HepG2 (cell line): ENCODE measurements at regions not wholly inside any gene's neighbourhood (a gene's known extent, or its start where the extent isn't known, plus 50 kb on each side); places are given as distances from the start of the nearest gene placed in this dataset.

Experiments
- AHR ChIP-seq: IDR thresholded peaks from 2 replicates; pipeline ENCODE4 v1.6.1; 2018; ENCODE audit warnings: missing genetic modification reagents, missing compliant biosample characterization
- BCL6 ChIP-seq: IDR thresholded peaks from 2 replicates; pipeline ENCODE4 v1.6.1; 2016; ENCODE audit warnings: missing genetic modification reagents, missing compliant biosample characterization
- CREM ChIP-seq, 2 experiments: sonication (generic) in 1 of 2; formaldehyde crosslinking in 1 of 2; IDR thresholded peaks; 2 replicates each; pipeline versions ENCODE4 v1.4.0 to v1.6.1; 2016 to 2020; ENCODE audit warnings: antibody characterized with exemption in 1 of 2, mild to moderate bottlenecking in 1 of 2, missing genetic modification reagents in 1 of 2
- ERF ChIP-seq: IDR thresholded peaks from 2 replicates; pipeline ENCODE4 v1.6.1; 2018; ENCODE audit warnings: missing biosample characterization, missing genetic modification reagents
- GLI4 ChIP-seq: sonication (generic); formaldehyde crosslinking; IDR thresholded peaks from 2 replicates; pipeline ENCODE4 v1.5.1; 2020; ENCODE audit warnings: missing genetic modification reagents, mild to moderate bottlenecking, moderate library complexity, borderline replicate concordance
- HNRNPL ChIP-seq: fragments of 200-400 bp; formaldehyde crosslinking; IDR thresholded peaks from 2 replicates; pipeline ENCODE4 v1.6.1; 2017; ENCODE audit warnings: mild to moderate bottlenecking, low read depth, low read length
- KAT8 ChIP-seq: IDR thresholded peaks from 2 replicates; pipeline ENCODE4 v1.6.1; 2016; ENCODE audit warnings: missing genetic modification reagents, missing compliant biosample characterization
- KLF6 ChIP-seq: IDR thresholded peaks from 2 replicates; pipeline ENCODE4 v1.8.0; 2016; ENCODE audit warnings: missing biosample characterization, missing genetic modification reagents
- NFKB2 ChIP-seq: sonication (generic); formaldehyde crosslinking; IDR thresholded peaks from 2 replicates; pipeline ENCODE4 v1.4.0; 2020; ENCODE audit warnings: missing genetic modification reagents, borderline replicate concordance
- PPARG ChIP-seq: conservative IDR thresholded peaks from 2 replicates; pipeline ENCODE4 v1.6.1; 2016; ENCODE audit warnings: missing biosample characterization, missing genetic modification reagents
- SALL1 ChIP-seq: sonication (generic); formaldehyde crosslinking; IDR thresholded peaks from 2 replicates; pipeline ENCODE4 v1.8.0; 2022; ENCODE audit warnings: mild to moderate bottlenecking, missing genetic modification reagents
- SIX4 ChIP-seq: sonication (generic); formaldehyde crosslinking; IDR thresholded peaks from 2 replicates; pipeline ENCODE4 v1.4.0; 2020; ENCODE audit warnings: missing genetic modification reagents
- SOX13 ChIP-seq, 3 experiments: fragments of 450-650 bp in 1 of 3; sonication (generic) in 1 of 3; formaldehyde crosslinking in 1 of 3; IDR thresholded peaks in 2 of 3; conservative IDR thresholded peaks in 1 of 3; 2 replicates each; pipeline versions ENCODE4 v1.5.0 to v1.6.1; 2016 to 2020; ENCODE audit warnings: antibody characterized with exemption in 1 of 3, mild to moderate bottlenecking in 1 of 3, missing compliant biosample characterization in 1 of 3, missing genetic modification reagents in 1 of 3, moderate library complexity in 1 of 3
- SP140L ChIP-seq: sonication (generic); formaldehyde crosslinking; IDR thresholded peaks from 2 replicates; pipeline ENCODE4 v1.4.0; 2020; ENCODE audit warnings: missing genetic modification reagents, borderline replicate concordance
- ZNF143 ChIP-seq: sonication (generic); formaldehyde crosslinking; IDR thresholded peaks from 2 replicates; pipeline ENCODE4 v1.4.0; 2020; ENCODE audit warnings: missing genetic modification reagents
- ZNF343 ChIP-seq: sonication (generic); formaldehyde crosslinking; IDR thresholded peaks from 2 replicates; pipeline ENCODE4 v1.4.0; 2020; ENCODE audit warnings: mild to moderate bottlenecking, missing genetic modification reagents
- ZNF441 ChIP-seq: sonication (generic); formaldehyde crosslinking; IDR thresholded peaks from 2 replicates; pipeline ENCODE4 v1.7.0; 2021; ENCODE audit warnings: missing genetic modification reagents, borderline replicate concordance
- ZNF558 ChIP-seq: sonication (generic); formaldehyde crosslinking; IDR thresholded peaks from 2 replicates; pipeline ENCODE4 v1.9.0; 2022; ENCODE audit warnings: mild to moderate bottlenecking, missing genetic modification reagents, borderline replicate concordance
- ZNF563 ChIP-seq: sonication (generic); formaldehyde crosslinking; IDR thresholded peaks from 2 replicates; pipeline ENCODE4 v1.8.0; 2022; ENCODE audit warnings: mild to moderate bottlenecking, moderate library complexity, missing genetic modification reagents
- TF ChIP-seq, protein P1 (sequence below): sonication (generic); formaldehyde crosslinking; IDR thresholded peaks from 2 replicates; pipeline ENCODE4 v1.8.1; 2022; ENCODE audit warnings: mild to moderate bottlenecking, missing genetic modification reagents
- TF ChIP-seq, protein P2 (sequence below): sonication (generic); formaldehyde crosslinking; IDR thresholded peaks from 2 replicates; pipeline ENCODE4 v1.8.0; 2022; ENCODE audit warnings: missing genetic modification reagents, mild to moderate bottlenecking, borderline replicate concordance
- TF ChIP-seq, protein P3 (sequence below): sonication (generic); formaldehyde crosslinking; IDR thresholded peaks from 2 replicates; pipeline ENCODE4 v1.8.1; 2023; ENCODE audit warnings: mild to moderate bottlenecking, missing genetic modification reagents, borderline replicate concordance
- TF ChIP-seq, protein P4 (sequence below): sonication (generic); formaldehyde crosslinking; IDR thresholded peaks from 2 replicates; pipeline ENCODE4 v1.5.0; 2020; ENCODE audit warnings: missing genetic modification reagents
- TF ChIP-seq, protein P5 (sequence below): sonication (generic); formaldehyde crosslinking; IDR thresholded peaks from 2 replicates; pipeline ENCODE4 v1.8.0; 2022; ENCODE audit warnings: mild to moderate bottlenecking, missing genetic modification reagents; ENCODE audit not compliant: insufficient replicate concordance
- TF ChIP-seq, protein P6 (sequence below): sonication (generic); formaldehyde crosslinking; conservative IDR thresholded peaks from 2 replicates; pipeline ENCODE4 v1.4.0; 2020; ENCODE audit warnings: missing genetic modification reagents

DNA sequence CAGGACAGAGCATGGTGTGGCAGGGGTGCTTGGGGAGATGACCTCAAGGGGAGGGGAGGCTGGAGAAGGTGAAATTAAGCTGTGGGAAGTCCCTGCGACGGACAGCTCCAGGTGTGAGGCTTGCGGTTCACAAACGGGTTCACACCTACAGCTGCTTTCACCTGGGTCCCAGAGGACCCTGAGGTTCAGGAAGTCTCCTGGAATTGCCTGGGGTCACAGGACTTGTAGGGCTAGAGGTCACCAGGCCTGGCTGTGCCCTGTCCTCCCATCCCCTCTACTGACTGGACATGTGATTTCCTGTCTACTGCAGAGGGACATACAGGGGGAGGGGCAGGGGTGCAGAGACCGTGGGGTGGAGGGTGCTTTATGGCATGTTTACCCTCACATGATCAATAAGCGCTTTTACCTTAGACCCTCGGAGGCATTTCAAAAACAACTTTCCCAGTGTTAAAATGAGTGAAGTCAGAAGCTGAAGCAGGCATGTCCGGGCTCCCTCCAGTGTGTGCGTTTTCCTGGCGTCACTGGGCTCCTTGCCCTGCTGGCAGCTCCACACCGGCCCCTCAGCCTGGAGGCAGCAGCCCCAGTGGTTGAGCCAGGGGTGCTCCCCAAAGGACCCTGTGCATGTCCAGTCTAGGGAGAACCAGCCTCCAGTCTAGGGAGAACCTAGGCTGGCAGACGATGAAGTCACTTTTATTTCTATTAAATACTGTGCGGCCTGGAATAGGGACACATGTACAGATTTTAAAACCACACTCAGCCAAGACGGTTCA, 66.6 kb upstream of the IGFBP3 start (continued):
- TF ChIP-seq, protein P1, sequence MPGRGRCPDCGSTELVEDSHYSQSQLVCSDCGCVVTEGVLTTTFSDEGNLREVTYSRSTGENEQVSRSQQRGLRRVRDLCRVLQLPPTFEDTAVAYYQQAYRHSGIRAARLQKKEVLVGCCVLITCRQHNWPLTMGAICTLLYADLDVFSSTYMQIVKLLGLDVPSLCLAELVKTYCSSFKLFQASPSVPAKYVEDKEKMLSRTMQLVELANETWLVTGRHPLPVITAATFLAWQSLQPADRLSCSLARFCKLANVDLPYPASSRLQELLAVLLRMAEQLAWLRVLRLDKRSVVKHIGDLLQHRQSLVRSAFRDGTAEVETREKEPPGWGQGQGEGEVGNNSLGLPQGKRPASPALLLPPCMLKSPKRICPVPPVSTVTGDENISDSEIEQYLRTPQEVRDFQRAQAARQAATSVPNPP (CRISPR knock-in tag): no peak
- TF ChIP-seq, protein P2, sequence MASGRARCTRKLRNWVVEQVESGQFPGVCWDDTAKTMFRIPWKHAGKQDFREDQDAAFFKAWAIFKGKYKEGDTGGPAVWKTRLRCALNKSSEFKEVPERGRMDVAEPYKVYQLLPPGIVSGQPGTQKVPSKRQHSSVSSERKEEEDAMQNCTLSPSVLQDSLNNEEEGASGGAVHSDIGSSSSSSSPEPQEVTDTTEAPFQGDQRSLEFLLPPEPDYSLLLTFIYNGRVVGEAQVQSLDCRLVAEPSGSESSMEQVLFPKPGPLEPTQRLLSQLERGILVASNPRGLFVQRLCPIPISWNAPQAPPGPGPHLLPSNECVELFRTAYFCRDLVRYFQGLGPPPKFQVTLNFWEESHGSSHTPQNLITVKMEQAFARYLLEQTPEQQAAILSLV (CRISPR knock-in tag): no peak
- TF ChIP-seq ZNF143 (CRISPR knock-in tag): no peak
- no peak for TF ChIP-seq SP140L
- no peak for TF ChIP-seq ZNF441 (CRISPR knock-in tag)
- TF ChIP-seq SALL1 (CRISPR knock-in tag): peak; percentile 76
- no peak for TF ChIP-seq NFKB2
- TF ChIP-seq, protein P3, sequence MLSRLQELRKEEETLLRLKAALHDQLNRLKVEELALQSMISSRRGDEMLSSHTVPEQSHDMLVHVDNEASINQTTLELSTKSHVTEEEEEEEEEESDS (CRISPR knock-in tag): no peak
- TF ChIP-seq PPARG (CRISPR knock-in tag): no peak; the same call in 1 of the 2 replicates
- TF ChIP-seq ERF: peak; percentile 72
- no peak for TF ChIP-seq CREM (IDR thresholded peaks at IDR 0.05)
- TF ChIP-seq CREM (CRISPR knock-in tag; IDR thresholded peaks at IDR 0.05): no peak
- TF ChIP-seq BCL6: peak; percentile 53; the same call in 1 of the 2 replicates
- TF ChIP-seq GLI4 (CRISPR knock-in tag): no peak
- no peak for TF ChIP-seq AHR (CRISPR knock-in tag)
- TF ChIP-seq ZNF343: no peak
- TF ChIP-seq, protein P4, sequence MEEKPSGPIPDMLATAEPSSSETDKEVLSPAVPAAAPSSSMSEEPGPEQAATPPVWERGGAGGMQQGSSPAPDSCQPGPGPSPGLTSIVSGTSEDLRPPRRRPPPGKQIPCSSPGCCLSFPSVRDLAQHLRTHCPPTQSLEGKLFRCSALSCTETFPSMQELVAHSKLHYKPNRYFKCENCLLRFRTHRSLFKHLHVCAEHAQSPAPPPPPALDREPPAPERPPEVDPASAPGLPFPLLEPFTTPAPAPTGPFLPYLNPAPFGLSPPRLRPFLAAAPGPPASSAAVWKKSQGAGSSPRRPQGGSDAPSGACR (CRISPR knock-in tag): no peak
- peak; percentile 65 for TF ChIP-seq KAT8 (CRISPR knock-in tag)
- no peak for TF ChIP-seq SIX4 (CRISPR knock-in tag)
- TF ChIP-seq, protein P5, sequence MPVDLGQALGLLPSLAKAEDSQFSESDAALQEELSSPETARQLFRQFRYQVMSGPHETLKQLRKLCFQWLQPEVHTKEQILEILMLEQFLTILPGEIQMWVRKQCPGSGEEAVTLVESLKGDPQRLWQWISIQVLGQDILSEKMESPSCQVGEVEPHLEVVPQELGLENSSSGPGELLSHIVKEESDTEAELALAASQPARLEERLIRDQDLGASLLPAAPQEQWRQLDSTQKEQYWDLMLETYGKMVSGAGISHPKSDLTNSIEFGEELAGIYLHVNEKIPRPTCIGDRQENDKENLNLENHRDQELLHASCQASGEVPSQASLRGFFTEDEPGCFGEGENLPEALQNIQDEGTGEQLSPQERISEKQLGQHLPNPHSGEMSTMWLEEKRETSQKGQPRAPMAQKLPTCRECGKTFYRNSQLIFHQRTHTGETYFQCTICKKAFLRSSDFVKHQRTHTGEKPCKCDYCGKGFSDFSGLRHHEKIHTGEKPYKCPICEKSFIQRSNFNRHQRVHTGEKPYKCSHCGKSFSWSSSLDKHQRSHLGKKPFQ (CRISPR knock-in tag): peak; percentile 98
- TF ChIP-seq, protein P6, sequence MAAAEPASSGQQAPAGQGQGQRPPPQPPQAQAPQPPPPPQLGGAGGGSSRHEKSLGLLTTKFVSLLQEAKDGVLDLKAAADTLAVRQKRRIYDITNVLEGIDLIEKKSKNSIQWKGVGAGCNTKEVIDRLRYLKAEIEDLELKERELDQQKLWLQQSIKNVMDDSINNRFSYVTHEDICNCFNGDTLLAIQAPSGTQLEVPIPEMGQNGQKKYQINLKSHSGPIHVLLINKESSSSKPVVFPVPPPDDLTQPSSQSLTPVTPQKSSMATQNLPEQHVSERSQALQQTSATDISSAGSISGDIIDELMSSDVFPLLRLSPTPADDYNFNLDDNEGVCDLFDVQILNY: no peak
- peak; percentile 30; the same call in 1 of the 2 replicates for TF ChIP-seq KLF6 (CRISPR knock-in tag)
- no peak for TF ChIP-seq SOX13 (IDR thresholded peaks at IDR 0.05)
- TF ChIP-seq SOX13 (CRISPR knock-in tag; conservative IDR thresholded peaks at IDR 0.05 in 1 of 2, IDR thresholded peaks at IDR 0.05 in 1 of 2): peak in 1 of 2 experiments; percentile 38; a peak in 1 of 4 replicates
- TF ChIP-seq HNRNPL: no peak
- no peak for TF ChIP-seq ZNF558 (CRISPR knock-in tag)
- no peak; the same call in 1 of the 2 replicates for TF ChIP-seq ZNF563 (CRISPR knock-in tag)
